ENCODE measurements at regions not wholly inside any gene's neighbourhood (a gene's known extent, or its start where the extent isn't known, plus 50 kb on each side); places are given as distances from the start of the nearest gene placed in this dataset.

DNA sequence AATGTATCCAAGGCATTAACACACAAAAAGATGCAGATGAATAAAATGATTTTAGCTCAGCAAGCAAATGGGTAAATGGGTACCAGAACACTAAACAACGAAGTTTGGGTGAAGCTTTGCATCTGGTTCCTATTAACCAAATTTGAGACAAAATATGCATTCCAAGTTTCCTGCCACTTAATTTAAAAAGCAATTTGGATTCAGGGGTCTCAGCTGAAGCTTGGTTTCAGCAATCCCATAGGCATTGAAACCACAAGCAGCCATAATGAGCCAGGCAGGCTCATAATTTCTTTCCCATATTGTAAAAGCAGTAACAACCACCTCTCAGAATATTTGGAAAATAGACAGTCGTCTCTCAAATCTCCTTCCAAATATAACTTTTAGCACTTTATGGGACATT is 138.9 kb downstream of the NXNL2 start:
- TF ChIP-seq CREB1 (CRISPR knock-in tag; IDR thresholded peaks at IDR 0.05) (no peak), NR3C1 (CRISPR knock-in tag; conservative IDR thresholded peaks at IDR 0.05; ENCODE audit: low read depth) (no peak), MYBL2 (CRISPR knock-in tag; IDR thresholded peaks at IDR 0.05) (no peak), ELF4 (CRISPR knock-in tag; IDR thresholded peaks at IDR 0.05; ENCODE audit: low read depth) (no peak), NR2C2 (CRISPR knock-in tag; IDR thresholded peaks at IDR 0.05) (no peak), ZNF138 (CRISPR knock-in tag; conservative IDR thresholded peaks at IDR 0.05) (no peak), AR (CRISPR knock-in tag; IDR thresholded peaks at IDR 0.05) (no peak), ZBTB21 (CRISPR knock-in tag; IDR thresholded peaks at IDR 0.05; ENCODE audit: borderline replicate concordance) (no peak)
- TF ChIP-seq, protein P1, sequence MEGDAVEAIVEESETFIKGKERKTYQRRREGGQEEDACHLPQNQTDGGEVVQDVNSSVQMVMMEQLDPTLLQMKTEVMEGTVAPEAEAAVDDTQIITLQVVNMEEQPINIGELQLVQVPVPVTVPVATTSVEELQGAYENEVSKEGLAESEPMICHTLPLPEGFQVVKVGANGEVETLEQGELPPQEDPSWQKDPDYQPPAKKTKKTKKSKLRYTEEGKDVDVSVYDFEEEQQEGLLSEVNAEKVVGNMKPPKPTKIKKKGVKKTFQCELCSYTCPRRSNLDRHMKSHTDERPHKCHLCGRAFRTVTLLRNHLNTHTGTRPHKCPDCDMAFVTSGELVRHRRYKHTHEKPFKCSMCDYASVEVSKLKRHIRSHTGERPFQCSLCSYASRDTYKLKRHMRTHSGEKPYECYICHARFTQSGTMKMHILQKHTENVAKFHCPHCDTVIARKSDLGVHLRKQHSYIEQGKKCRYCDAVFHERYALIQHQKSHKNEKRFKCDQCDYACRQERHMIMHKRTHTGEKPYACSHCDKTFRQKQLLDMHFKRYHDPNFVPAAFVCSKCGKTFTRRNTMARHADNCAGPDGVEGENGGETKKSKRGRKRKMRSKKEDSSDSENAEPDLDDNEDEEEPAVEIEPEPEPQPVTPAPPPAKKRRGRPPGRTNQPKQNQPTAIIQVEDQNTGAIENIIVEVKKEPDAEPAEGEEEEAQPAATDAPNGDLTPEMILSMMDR (IDR thresholded peaks at IDR 0.05): no peak
- TF ChIP-seq, protein P2, sequence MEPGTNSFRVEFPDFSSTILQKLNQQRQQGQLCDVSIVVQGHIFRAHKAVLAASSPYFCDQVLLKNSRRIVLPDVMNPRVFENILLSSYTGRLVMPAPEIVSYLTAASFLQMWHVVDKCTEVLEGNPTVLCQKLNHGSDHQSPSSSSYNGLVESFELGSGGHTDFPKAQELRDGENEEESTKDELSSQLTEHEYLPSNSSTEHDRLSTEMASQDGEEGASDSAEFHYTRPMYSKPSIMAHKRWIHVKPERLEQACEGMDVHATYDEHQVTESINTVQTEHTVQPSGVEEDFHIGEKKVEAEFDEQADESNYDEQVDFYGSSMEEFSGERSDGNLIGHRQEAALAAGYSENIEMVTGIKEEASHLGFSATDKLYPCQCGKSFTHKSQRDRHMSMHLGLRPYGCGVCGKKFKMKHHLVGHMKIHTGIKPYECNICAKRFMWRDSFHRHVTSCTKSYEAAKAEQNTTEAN (CRISPR knock-in tag; IDR thresholded peaks at IDR 0.05): no peak
- TF ChIP-seq, protein P3, sequence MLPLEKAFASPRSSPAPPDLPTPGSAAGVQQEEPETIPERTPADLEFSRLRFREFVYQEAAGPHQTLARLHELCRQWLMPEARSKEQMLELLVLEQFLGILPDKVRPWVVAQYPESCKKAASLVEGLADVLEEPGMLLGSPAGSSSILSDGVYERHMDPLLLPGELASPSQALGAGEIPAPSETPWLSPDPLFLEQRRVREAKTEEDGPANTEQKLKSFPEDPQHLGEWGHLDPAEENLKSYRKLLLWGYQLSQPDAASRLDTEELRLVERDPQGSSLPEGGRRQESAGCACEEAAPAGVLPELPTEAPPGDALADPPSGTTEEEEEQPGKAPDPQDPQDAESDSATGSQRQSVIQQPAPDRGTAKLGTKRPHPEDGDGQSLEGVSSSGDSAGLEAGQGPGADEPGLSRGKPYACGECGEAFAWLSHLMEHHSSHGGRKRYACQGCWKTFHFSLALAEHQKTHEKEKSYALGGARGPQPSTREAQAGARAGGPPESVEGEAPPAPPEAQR (CRISPR knock-in tag; IDR thresholded peaks at IDR 0.05): no peak
- TF ChIP-seq, protein P4, sequence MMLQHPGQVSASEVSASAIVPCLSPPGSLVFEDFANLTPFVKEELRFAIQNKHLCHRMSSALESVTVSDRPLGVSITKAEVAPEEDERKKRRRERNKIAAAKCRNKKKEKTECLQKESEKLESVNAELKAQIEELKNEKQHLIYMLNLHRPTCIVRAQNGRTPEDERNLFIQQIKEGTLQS (CRISPR knock-in tag; conservative IDR thresholded peaks at IDR 0.05): no peak

Measured in WTC11 (cell line).